ENCODE measurements at regions not wholly inside any gene's neighbourhood (a gene's known extent, or its start where the extent isn't known, plus 50 kb on each side); places are given as distances from the start of the nearest gene placed in this dataset.
"Not testable (repeated sequence)": the region's sequence is repeated elsewhere in the genome, so short reads cannot be mapped to it uniquely, and the experiment has no call there.

DNA sequence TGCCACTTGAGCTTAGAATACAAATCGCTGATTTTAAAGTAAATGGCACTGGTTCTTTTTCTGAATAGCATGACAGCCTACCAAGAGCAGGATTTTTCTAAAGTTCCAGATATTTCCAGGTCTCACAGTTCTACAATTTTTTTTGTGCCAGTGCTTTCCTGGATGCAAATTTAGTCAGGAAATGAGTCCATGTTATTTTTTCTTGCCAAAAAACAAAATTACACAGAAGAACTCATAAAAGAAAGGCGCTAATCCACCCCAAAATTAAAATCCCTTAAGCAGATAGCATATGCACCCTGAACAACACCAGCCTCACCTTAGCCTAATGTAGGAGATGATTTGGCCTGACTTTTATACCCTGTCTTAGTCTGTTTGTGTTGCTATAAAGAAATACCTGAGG lies 86.4 kb upstream of the ARG1 start:
- DNase-seq = no peak
- TF ChIP-seq POLR2A (IDR thresholded peaks at IDR 0.05) = no peak
- TF ChIP-seq, protein P1, sequence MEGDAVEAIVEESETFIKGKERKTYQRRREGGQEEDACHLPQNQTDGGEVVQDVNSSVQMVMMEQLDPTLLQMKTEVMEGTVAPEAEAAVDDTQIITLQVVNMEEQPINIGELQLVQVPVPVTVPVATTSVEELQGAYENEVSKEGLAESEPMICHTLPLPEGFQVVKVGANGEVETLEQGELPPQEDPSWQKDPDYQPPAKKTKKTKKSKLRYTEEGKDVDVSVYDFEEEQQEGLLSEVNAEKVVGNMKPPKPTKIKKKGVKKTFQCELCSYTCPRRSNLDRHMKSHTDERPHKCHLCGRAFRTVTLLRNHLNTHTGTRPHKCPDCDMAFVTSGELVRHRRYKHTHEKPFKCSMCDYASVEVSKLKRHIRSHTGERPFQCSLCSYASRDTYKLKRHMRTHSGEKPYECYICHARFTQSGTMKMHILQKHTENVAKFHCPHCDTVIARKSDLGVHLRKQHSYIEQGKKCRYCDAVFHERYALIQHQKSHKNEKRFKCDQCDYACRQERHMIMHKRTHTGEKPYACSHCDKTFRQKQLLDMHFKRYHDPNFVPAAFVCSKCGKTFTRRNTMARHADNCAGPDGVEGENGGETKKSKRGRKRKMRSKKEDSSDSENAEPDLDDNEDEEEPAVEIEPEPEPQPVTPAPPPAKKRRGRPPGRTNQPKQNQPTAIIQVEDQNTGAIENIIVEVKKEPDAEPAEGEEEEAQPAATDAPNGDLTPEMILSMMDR (IDR thresholded peaks at IDR 0.05) = no peak
- H3K27ac ChIP-seq = no peak overlapping the region

DNA sequence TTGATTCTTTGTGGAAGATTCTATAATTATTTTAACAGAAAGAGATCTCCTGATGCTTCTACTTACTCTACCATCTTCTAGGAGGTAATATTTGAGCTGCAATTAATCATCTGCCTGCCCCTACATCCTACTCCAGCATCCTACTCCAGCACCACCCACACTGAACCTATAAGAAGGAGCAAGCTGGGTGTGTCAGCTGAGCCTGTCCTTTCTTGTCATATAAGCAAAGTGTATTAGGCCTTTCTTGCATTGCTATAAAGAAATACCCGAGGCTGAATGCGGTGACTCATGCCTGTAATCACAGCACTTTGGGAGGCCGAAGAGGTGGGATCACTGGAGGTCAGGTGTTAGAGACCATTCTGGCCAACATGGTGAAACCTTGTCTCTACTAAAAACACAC lies 84.2 kb upstream of the ARG1 start:
- Histone ChIP-seq H3K9me3 (no peaks in the 10 kb centered on the region), H3K27me3 (no peaks in the 10 kb centered on the region), H3K4me1 (no peaks in the 10 kb centered on the region), H3K4me3 (no peak overlapping the region), H3K36me3 (no peaks in the 10 kb centered on the region), H3K27ac (no peak overlapping the region)
- DNase-seq = no peak
- no peak for TF ChIP-seq POLR2A (IDR thresholded peaks at IDR 0.05)
- TF ChIP-seq, protein P1 (IDR thresholded peaks at IDR 0.05) = no peak

More for the DNA sequence above, 86.4 kb upstream of the ARG1 start:
- Histone ChIP-seq H3K4me1 (no peaks in the 10 kb centered on the region), H3K4me3 (no peak overlapping the region), H3K36me3 (no peaks in the 10 kb centered on the region), H3K9me3 (no peaks in the 10 kb centered on the region), H3K27me3 (no peaks in the 10 kb centered on the region)

DNA sequence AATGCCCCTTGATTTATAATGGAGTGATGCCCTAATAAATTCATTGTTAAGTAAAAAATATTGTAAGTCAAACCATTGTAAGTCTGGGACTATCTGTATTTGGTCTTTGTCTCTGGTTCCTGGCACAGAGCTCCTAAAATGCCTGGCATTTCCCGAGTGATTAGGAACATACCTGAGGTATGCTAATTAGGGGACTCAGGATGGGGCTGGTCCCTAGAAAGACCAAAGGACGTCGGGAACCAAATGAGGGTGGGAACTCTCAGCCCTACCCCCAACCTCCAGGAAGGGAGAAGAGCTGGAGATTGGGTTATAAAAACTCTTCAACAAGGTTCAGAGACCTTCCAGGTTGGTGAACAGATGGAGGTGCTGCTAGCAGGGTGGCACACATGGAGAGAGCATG lies 82.6 kb upstream of the ARG1 start:
- Histone ChIP-seq H3K27ac (no peak overlapping the region), H3K4me1 (no peaks in the 10 kb centered on the region), H3K27me3 (no peaks in the 10 kb centered on the region), H3K4me3 (no peak overlapping the region), H3K36me3 (no peaks in the 10 kb centered on the region), H3K9me3 (no peaks in the 10 kb centered on the region)
- no peak for DNase-seq
- TF ChIP-seq, protein P1 (IDR thresholded peaks at IDR 0.05) = no peak
- no peak for TF ChIP-seq POLR2A (IDR thresholded peaks at IDR 0.05)

DNA sequence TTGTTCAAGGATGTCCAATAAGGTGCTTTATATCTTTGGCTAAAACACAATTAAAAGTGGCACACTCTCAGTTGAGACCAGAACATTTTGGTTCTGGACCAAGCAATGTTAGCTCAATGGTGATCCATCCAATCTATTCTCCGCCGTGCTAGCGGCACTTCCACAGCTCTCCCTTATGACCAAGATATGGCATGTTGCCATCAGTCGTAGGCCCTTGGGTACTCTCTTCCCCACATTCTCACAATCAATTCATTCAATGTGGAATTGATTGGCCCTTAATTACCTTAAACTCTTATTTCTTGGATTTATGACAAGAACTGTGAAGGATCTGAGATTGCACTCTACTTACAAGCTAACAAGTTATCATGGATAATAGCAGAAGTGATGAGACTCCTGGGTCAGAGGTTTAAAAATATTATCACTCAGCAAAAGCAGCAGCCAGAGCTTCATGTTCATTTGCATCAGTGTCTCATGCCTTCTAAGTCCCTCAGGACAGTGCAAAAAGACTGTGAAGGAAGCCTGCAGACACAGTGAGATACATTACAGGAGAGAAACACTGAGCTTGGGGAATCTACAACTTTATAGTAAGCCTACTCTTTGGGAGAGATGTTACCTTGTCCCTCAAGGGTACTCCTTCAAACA lies 80.0 kb upstream of the ARG1 start:
- H3K9me3 ChIP-seq = no peaks in the 10 kb centered on the region
- H3K27ac ChIP-seq = no peak overlapping the region
- TF ChIP-seq, protein P1 (IDR thresholded peaks at IDR 0.05) = no peak
- no peak for TF ChIP-seq POLR2A (IDR thresholded peaks at IDR 0.05)
- H3K4me3 ChIP-seq = no peak overlapping the region
- H3K4me1 ChIP-seq = no peaks in the 10 kb centered on the region
- H3K27me3 ChIP-seq = no peaks in the 10 kb centered on the region
- no peak for DNase-seq
- H3K36me3 ChIP-seq = no peaks in the 10 kb centered on the region

DNA sequence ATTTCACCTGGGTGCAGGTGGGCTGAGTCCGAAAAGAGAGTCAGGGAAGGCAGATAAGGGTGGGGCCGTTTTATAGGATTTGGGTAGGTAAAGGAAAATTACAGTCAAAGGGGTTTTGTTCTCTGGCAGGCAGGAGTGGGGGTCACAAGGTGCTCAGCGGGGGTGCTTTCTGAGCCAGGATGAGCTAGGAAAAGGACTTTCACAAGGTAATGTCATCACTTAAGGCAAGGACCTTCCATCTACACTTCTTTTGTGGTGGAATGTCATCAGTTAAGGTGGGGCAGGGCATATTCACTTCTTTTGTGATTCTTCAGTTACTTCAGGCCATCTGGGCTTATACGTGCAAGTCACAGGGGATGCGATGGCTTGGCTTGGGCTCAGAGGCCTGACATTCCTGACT lies 68.6 kb upstream of the ARG1 start:
- not testable (repeated sequence) for H3K27me3 ChIP-seq, H3K9me3 ChIP-seq, H3K4me1 ChIP-seq, H3K36me3 ChIP-seq, H3K27ac ChIP-seq, DNase-seq, H3K4me3 ChIP-seq

DNA sequence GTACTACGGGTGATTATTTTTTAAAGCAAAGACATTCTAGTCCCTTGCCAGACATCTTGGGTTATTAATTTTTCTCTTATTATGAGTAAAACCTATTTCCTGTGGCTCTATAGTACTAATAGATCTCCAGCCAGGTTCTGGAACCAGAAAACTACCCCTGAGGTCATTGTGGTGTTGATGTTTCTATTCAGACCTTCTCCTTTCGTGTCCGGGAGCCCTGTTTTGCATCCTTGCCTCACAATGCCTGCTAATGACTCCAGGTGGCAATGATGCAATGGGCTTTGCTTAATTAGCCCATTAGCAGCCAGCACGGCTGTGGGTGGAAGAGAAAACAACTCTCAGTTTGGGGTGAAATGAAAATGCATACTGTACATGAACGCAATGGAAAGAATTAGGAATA lies 62.9 kb upstream of the ARG1 start:
- H3K4me1 ChIP-seq = no peaks in the 10 kb centered on the region
- no peaks in the 10 kb centered on the region for H3K36me3 ChIP-seq
- H3K9me3 ChIP-seq = no peaks in the 10 kb centered on the region
- no peaks in the 10 kb centered on the region for H3K27me3 ChIP-seq
- H3K27ac ChIP-seq = no peak overlapping the region
- DNase-seq = no peak
- no peak for TF ChIP-seq POLR2A (IDR thresholded peaks at IDR 0.05)
- TF ChIP-seq, protein P1 (IDR thresholded peaks at IDR 0.05) = no peak
- H3K4me3 ChIP-seq = no peak overlapping the region
